ENCODE measurements at regions not wholly inside any gene's neighbourhood (a gene's known extent, or its start where the extent isn't known, plus 50 kb on each side); places are given as distances from the start of the nearest gene placed in this dataset.

DNA sequence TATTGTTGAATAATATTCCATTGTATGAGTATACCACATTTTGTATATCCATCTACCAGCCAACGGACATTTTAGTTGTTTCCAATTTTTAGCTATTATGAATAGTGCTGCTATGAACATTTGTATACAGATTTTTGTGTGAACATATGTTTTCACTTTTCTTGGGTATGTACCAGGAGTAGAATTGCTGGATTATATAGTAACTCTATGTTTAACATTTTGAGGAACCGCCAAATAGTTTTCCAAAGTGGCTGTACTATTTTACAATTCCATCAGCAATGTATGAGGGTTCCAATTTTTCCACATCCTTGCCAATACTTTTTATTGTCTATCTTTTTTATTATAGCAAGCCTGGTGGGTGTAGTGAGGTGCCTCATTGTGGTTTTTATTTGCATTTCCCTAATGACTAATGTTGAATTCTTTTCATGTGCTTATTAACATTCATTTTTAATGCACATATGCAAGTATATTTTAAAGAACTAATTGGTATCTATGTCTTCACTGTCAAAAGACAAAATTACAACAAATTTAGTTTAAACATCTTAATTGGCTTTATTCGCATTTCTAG, 77.5 kb upstream of the PIAS1 start:
- peaks cover 3% of the 10 kb centered on the region for H3K27me3 ChIP-seq (ENCODE audit: control insufficient read depth, insufficient read depth, low read length)
- TF ChIP-seq EZH2 (IDR thresholded peaks at IDR 0.05; ENCODE audit: low read length, missing control alignments) (no peak), CTCF (conservative IDR thresholded peaks at IDR 0.05 in 1 of 2, IDR thresholded peaks at IDR 0.05 in 1 of 2; ENCODE audit: low read depth in 1 of 2, low read length in 2 of 2) (no peak)
- no peak overlapping the region for H3K4me3 ChIP-seq (replicated peaks in 1 of 4; ENCODE audit: control extremely low read depth in 1 of 4, insufficient read depth in 1 of 4, low read depth in 3 of 4, low read length in 4 of 4)
- H4K20me1 ChIP-seq (ENCODE audit: control insufficient read depth, extremely low read depth, insufficient read depth, low read length): no peaks in the 10 kb centered on the region
- H2AFZ ChIP-seq (ENCODE audit: low read length): no peak overlapping the region
- H3K9ac ChIP-seq (ENCODE audit: insufficient read depth, low read length): no peak overlapping the region
- H3K9me3 ChIP-seq (ENCODE audit: control insufficient read depth, insufficient read depth, low read depth, low read length): no peaks in the 10 kb centered on the region
- no peaks in the 10 kb centered on the region for H3K79me2 ChIP-seq (ENCODE audit: control insufficient read depth, insufficient read depth, low read length)
- no peak overlapping the region for H3K4me2 ChIP-seq (ENCODE audit: extremely low read depth, insufficient read depth, low read length)
- H3K4me1 ChIP-seq (ENCODE audit: control insufficient read depth, extremely low read depth, insufficient read depth, low read length): no peaks in the 10 kb centered on the region
- DNase-seq (ENCODE audit: low read depth in 2 of 2): no peak
- H3K27ac ChIP-seq (ENCODE audit: insufficient read depth, low read length): no peak overlapping the region
- H3K36me3 ChIP-seq (ENCODE audit: control insufficient read depth, insufficient read depth, low read length): no peaks in the 10 kb centered on the region

DNA sequence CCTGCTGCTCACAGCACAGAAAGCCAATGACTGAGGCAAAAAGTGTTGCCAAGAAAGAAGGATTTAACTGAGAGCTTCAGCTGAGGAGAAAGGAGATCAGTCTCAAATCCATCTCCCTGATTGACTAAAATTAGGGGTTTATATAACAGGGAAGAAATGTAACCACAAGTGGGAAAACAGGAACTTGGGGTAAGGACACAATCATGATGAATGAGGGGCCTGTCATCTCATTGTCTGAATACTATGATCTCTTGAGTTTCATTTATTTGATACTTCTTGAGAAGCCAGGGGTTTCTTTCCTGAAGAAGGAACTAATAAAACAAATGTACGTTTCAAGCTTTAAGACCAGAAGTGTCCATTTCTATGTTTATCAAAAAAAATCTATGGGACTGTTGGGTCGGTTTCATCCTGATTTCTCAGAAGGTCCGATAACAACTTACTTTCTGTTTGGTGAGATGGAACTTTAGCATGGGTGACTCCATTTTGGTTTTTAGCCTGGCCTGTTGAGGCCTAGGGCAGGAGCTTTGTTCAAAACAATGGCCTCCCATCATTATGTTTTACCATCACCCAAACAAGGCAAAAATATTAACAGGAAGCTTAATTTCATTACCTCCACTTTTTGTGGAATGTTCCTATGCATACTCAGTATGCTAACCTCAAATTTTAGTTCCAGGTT, 76.6 kb upstream of the PIAS1 start:
- Histone ChIP-seq H3K79me2 (ENCODE audit: control insufficient read depth, insufficient read depth, low read length) (no peaks in the 10 kb centered on the region), H3K36me3 (ENCODE audit: control insufficient read depth, insufficient read depth, low read length) (no peaks in the 10 kb centered on the region), H3K9me3 (ENCODE audit: control insufficient read depth, insufficient read depth, low read depth, low read length) (no peaks in the 10 kb centered on the region), H3K27ac (ENCODE audit: insufficient read depth, low read length) (no peak overlapping the region), H2AFZ (ENCODE audit: low read length) (no peak overlapping the region), H3K9ac (ENCODE audit: insufficient read depth, low read length) (no peak overlapping the region), H4K20me1 (ENCODE audit: control insufficient read depth, extremely low read depth, insufficient read depth, low read length) (no peaks in the 10 kb centered on the region), H3K4me2 (ENCODE audit: extremely low read depth, insufficient read depth, low read length) (no peak overlapping the region), H3K27me3 (ENCODE audit: control insufficient read depth, insufficient read depth, low read length) (peaks cover 10% of the 10 kb centered on the region), H3K4me1 (ENCODE audit: control insufficient read depth, extremely low read depth, insufficient read depth, low read length) (no peaks in the 10 kb centered on the region), H3K4me3 (replicated peaks in 1 of 4; ENCODE audit: control extremely low read depth in 1 of 4, insufficient read depth in 1 of 4, low read depth in 3 of 4, low read length in 4 of 4) (no peak overlapping the region)
- TF ChIP-seq CTCF (conservative IDR thresholded peaks at IDR 0.05 in 1 of 2, IDR thresholded peaks at IDR 0.05 in 1 of 2; ENCODE audit: low read depth in 1 of 2, low read length in 2 of 2) (no peak), EZH2 (IDR thresholded peaks at IDR 0.05; ENCODE audit: low read length, missing control alignments) (no peak)
- no peak for DNase-seq (ENCODE audit: low read depth in 2 of 2)

DNA sequence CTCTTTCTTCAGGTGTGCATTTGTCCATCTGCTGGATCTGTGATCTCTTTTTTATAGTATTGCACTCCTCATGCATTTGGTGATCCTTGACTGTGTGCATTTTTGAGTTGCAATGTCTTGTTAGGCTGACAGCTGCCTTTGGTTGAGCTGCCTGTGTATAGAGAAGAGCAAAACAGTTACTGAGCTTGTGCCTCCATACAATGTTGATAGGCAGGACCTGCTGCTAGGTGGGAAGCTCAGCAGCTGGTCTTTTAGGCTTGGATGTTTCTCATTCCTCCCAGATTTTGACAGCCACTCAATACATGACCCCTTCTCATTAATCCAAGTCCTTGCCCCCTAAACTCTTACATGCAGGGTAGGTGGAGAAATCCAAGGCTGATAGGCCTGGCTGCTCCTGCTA, 74.8 kb upstream of the PIAS1 start:
- Histone ChIP-seq H3K4me2 (ENCODE audit: extremely low read depth, insufficient read depth, low read length) (no peak overlapping the region), H2AFZ (ENCODE audit: low read length) (no peak overlapping the region), H3K79me2 (ENCODE audit: control insufficient read depth, insufficient read depth, low read length) (no peaks in the 10 kb centered on the region), H3K36me3 (ENCODE audit: control insufficient read depth, insufficient read depth, low read length) (no peaks in the 10 kb centered on the region), H3K27me3 (ENCODE audit: control insufficient read depth, insufficient read depth, low read length) (peaks cover 10% of the 10 kb centered on the region), H3K4me3 (replicated peaks in 1 of 4; ENCODE audit: control extremely low read depth in 1 of 4, insufficient read depth in 1 of 4, low read depth in 3 of 4, low read length in 4 of 4) (no peak overlapping the region), H3K9ac (ENCODE audit: insufficient read depth, low read length) (no peak overlapping the region), H3K4me1 (ENCODE audit: control insufficient read depth, extremely low read depth, insufficient read depth, low read length) (no peaks in the 10 kb centered on the region), H3K27ac (ENCODE audit: insufficient read depth, low read length) (no peak overlapping the region), H4K20me1 (ENCODE audit: control insufficient read depth, extremely low read depth, insufficient read depth, low read length) (no peaks in the 10 kb centered on the region), H3K9me3 (ENCODE audit: control insufficient read depth, insufficient read depth, low read depth, low read length) (no peaks in the 10 kb centered on the region)
- no peak for TF ChIP-seq CTCF (conservative IDR thresholded peaks at IDR 0.05 in 1 of 2, IDR thresholded peaks at IDR 0.05 in 1 of 2; ENCODE audit: low read depth in 1 of 2, low read length in 2 of 2)
- TF ChIP-seq EZH2 (IDR thresholded peaks at IDR 0.05; ENCODE audit: low read length, missing control alignments): no peak
- DNase-seq (ENCODE audit: low read depth in 2 of 2): no peak

All from fibroblast of lung (primary cell).